CD4-positive, alpha-beta T cell treated with Interleukin-15 for 1 hour (primary cell): ENCODE measurements at regions not wholly inside any gene's neighbourhood (a gene's known extent, or its start where the extent isn't known, plus 50 kb on each side); places are given as distances from the start of the nearest gene placed in this dataset.
"Not testable (repeated sequence)": the region's sequence is repeated elsewhere in the genome, so short reads cannot be mapped to it uniquely, and the experiment has no call there.

Experiments
- DNase-seq: peaks from one replicate; pipeline ENCODE4 v3.0.0-alpha.2; 2020

GRCh38 chr2:55124682-55125081 is 74.4 kb upstream of the RTN4 start:
- not testable (repeated sequence) for DNase-seq

GRCh38 chr2:55123851-55124269 is 73.6 kb upstream of the RTN4 start:
- DNase-seq = no peak

- no peak for DNase-seq
These were observed 70.5 kb upstream of the RTN4 start for GRCh38 chr2:55120634-55121359.

- no peak for DNase-seq
These were observed 69.6 kb upstream of the RTN4 start for GRCh38 chr2:55119711-55120487.

- DNase-seq = no peak
These were observed 68.4 kb upstream of the RTN4 start for GRCh38 chr2:55118643-55119083.

DNA sequence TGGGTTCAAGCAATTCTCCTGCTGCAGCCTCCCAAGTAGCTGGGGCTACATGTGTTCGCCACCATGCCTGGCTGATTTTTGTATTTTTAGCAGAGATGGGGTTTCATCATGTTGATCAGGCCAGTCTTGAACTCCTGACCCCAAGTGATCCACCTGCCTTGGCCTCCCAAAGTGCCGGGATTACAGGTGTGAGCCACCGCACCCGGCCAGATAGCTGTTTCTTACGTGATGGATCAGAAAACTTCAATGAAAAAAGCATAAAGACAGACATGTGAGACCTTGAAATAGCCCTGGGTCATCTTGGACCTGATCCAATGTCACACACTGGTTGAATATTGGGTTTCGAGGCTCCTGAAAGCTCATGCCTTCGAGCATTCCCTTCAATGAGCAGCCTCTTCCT is 66.7 kb upstream of the RTN4 start:
- no peak for DNase-seq

DNA sequence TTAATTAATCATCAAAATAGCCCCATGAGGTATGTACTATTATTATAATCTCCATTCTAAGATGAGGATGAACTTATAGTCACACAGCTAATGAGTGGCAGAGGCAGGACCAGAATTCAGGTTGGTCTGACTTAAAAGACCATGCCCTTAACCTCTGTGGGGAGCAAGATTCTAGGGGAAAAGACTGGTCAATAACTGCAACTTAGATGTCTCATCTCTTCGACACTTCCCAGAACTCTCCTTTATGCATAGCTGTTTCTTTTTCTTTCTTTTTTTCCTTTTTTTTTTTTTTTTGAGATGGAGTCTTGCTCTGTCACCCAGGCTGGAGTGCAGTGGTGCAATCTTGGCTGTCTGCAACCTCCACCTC is 66.3 kb upstream of the RTN4 start:
- DNase-seq = no peak

GRCh38 chr2:55115761-55116597 is 65.7 kb upstream of the RTN4 start:
- DNase-seq = no peak

- DNase-seq = no peak
These were observed 64.3 kb upstream of the RTN4 start for GRCh38 chr2:55114597-55114996.

DNA sequence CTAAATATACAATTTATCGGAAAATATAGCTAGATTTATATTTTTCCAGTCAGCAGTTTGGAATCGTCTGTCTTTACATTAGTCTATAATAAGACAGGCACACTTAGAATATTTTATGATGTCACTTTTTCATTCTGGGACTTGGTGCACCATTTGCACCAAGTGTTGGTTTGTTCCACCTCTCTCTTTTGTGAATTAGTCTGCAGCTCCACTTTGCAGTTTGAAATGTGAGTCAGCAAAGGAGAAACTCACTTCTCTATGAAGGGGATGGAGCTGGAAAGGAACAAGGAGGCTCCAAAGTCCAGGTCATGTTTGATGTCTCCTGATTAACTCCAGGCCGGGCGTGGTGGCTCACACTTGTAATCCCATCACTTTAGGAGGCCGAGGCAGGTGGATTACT is 63.8 kb upstream of the RTN4 start:
- DNase-seq = no peak

GRCh38 chr2:55112229-55113031 is 62.2 kb upstream of the RTN4 start:
- no peak for DNase-seq

DNA sequence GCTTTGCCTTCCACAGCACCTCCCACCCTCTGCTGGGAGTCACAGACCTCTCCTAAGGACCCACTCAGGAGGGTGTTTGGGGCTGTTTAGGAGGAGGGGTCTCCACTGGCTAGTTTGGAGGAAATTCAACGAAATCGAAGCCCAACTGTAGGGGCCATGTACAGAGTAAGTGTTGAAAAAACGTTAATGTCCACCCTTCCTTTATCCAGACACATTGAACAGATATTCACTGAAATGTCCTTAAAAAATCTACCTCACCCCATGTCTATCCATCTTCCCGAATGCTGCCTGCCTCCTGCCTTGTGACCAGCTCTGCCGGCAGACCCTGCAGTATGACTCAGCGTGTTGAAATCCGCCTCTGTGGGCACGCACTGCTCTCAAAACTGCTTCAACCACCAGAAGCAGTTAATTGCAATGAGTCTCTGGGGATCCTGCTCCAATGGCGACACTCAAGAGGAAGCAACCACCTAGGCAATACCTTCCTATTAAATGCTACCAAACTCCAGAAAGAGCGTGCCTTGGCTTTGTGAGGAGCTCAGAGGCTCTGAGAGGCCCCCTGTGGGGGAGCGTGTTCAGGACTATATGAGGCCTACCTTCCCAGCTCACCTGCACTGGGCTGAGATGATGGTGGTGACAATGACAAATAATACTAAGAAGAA is 61.4 kb upstream of the RTN4 start:
- DNase-seq = peak; percentile 61

DNA sequence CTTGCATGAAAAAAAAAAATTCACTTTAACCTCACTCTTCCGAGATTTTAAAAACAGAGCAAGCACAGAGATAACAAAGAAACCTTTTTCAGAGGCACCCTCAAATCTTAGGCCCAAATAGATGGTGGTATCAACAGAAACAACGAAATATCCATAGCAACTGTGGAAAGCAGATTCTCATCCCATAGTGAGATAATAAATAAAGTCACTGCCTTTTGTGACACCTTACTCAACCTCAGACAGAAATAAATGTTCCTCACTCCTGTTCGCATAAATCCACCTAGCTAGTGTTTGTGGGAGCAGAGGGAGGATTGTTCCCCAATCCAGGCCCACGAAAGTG is 60.9 kb upstream of the RTN4 start:
- no peak for DNase-seq

DNA sequence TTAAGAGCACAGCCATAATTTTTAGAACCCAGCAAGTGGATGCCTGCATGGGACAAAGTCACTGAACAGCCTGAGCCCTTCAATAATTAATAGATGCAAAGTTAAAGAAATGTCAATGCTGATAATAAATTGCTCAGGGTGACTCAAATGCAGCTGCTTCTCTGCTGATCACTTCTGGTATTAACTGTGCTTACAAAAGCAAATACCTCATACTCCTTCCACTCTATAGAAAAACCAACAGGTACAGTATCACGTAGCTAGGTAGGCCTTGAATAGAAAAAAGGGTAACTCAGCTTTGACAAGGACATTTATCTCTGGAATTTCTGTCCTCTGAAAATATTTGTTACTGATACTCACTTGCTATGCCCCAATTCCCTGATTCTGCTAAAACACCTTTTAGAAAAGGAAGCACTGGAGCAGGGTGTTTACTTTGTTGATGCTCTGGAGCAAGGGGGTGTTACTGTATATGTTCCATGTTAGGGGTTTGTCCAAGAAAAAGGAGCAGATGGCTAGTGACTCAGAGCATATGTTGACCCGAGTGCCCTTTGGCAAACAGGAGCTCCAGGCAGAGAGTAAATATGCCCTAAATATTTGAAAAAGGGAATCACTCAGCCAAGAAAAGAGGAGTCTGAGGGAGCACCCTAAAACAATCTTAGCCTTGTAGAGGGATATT is 59.1 kb upstream of the RTN4 start:
- DNase-seq = no peak

GRCh38 chr2:55108456-55109160 is 58.4 kb upstream of the RTN4 start:
- no peak for DNase-seq

DNA sequence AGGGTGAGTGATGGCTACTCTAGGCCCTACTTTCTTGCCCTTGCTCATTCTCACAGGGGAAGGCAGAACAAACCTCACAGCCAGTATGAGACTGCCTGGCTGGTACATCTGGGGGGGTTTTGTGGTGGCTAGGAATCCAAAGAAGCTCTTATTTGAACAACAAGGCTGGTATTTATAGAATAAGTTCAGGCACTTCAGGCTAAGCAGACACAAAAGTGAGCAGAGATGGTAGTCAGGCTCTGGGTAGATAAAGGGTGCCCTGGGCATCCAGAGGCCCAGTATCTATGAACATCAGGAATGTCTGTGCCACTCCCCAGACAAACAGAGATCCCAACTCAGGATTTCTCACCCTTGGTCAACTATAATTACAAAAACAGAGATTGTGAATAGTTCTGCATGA is 57.2 kb upstream of the RTN4 start:
- DNase-seq = no peak

DNA sequence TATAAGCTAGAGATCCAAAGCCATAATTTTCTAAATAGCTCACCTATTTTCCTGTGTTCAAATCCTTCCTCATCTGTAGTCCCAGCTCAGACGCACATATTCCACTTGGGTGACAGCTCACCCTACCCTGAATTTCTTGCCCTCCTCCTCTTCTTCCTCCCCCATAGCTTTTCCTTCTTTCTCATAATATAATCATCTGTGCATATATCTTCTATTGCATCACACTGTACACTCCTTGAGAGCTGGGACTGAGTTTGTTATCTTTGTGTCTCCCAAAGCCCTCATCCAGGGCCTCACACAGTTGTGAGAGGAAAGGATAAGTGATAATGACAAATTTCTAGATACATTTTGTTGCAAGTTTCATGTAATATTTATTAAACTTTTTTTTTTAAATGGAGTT is 55.9 kb upstream of the RTN4 start:
- DNase-seq = no peak

- DNase-seq = no peak
These were observed 55.2 kb upstream of the RTN4 start for GRCh38 chr2:55105456-55105855.

DNA sequence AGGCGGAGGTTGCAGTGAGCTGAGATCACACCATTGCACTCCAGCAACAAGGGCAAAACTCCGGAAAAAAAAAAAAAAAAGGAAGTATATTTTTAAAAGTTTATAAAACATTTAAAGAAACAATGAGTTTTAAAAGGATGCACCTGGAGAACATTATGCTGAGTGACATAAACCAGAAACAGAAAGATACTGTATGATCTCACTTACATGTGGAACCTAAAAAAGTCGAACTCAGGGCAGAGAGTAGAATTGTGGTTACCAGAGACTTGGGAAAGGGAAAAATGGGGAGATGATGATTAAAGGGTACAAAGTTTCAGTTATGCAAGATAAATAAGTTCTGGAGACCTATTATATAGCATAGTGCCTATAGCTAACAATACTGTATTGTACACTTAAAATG is 52.8 kb upstream of the RTN4 start:
- no peak for DNase-seq

DNA sequence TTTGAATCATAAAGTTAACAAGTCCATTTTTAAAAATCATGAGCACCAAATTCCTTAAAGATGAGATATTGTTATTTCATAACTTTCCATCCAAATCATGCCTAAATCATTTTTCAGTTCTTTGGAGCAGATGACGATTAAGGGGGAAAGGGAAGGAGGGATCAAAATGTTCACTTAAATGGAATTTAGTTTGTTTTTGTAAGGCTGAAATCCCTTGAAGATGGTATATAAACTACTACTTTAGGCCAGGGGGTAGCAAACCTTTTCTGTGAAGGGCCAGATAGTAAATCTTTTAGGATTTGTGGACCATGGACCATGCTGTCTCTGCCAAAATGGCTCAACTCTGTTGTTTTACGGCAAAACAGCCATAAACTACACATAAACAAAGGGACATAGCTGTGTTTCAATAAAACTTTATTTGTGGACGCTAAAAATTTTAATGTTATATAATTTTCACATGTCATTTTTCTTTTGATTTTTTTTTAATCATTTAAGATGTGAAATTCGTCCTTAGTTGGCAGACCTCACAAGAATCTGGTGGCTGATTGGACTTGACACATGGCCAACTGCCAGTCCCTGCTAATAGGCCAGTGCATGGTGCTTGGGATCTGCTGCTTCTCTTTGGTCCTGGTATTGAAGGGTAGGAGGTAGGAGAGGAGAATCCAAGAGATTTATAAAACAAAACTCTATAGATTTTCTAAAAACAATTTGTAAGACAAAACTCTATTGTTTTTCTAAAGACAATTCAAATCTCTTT is 52.0 kb upstream of the RTN4 start:
- DNase-seq = no peak
